ENCODE measurements at regions not wholly inside any gene's neighbourhood (a gene's known extent, or its start where the extent isn't known, plus 50 kb on each side); places are given as distances from the start of the nearest gene placed in this dataset.
"Not testable (repeated sequence)": the region's sequence is repeated elsewhere in the genome, so short reads cannot be mapped to it uniquely, and the experiment has no call there.

- H3K9me3 ChIP-seq, result peaks cover 3% of the 10 kb centered on the region
- H3K4me3 ChIP-seq, result no peak overlapping the region
- no peak for TF ChIP-seq CTCF (IDR thresholded peaks at IDR 0.05)
- H3K36me3 ChIP-seq (ENCODE audit: low read depth), result no peaks in the 10 kb centered on the region
- no peaks in the 10 kb centered on the region for H3K4me1 ChIP-seq (ENCODE audit: low read depth)
- DNase-seq, result no peak
- no peak for ATAC-seq
- intact Hi-C loops (cut with DNase I, micrococcal nuclease), result no loop called here
Measured at GRCh38 chr10:8173866-8174243, 119.4 kb downstream of the GATA3 start.

GRCh38 chr10:8174762-8175161 lies 120.3 kb downstream of the GATA3 start:
- Histone ChIP-seq H3K4me1 (ENCODE audit: low read depth) (no peaks in the 10 kb centered on the region), H3K9me3 (no peaks in the 10 kb centered on the region), H3K36me3 (ENCODE audit: low read depth) (no peaks in the 10 kb centered on the region), H3K4me3 (no peak overlapping the region)
- DNase-seq, result no peak
- intact Hi-C loops (cut with DNase I, micrococcal nuclease), result no loop called here
- no peak for ATAC-seq
- TF ChIP-seq CTCF (IDR thresholded peaks at IDR 0.05), result no peak

- H3K4me1 ChIP-seq (ENCODE audit: low read depth); intact Hi-C loops (cut with DNase I, micrococcal nuclease); H3K9me3 ChIP-seq; H3K4me3 ChIP-seq; DNase-seq; ATAC-seq; H3K36me3 ChIP-seq (ENCODE audit: low read depth): not testable (repeated sequence)
Measured at GRCh38 chr10:8177526-8177925, 123.0 kb downstream of the GATA3 start.

GRCh38 chr10:8179773-8180172 lies 125.3 kb downstream of the GATA3 start:
- ATAC-seq; H3K4me1 ChIP-seq (ENCODE audit: low read depth); H3K36me3 ChIP-seq (ENCODE audit: low read depth); DNase-seq; H3K4me3 ChIP-seq; H3K9me3 ChIP-seq; intact Hi-C loops (cut with DNase I, micrococcal nuclease): not testable (repeated sequence)

- DNase-seq, result no peak
- no peaks in the 10 kb centered on the region for H3K36me3 ChIP-seq (ENCODE audit: low read depth)
- no peaks in the 10 kb centered on the region for H3K4me1 ChIP-seq (ENCODE audit: low read depth)
- no peak for ATAC-seq
- no peaks in the 10 kb centered on the region for H3K9me3 ChIP-seq
- no peak overlapping the region for H3K4me3 ChIP-seq
- intact Hi-C loops (cut with DNase I, micrococcal nuclease), result no loop called here
- TF ChIP-seq CTCF (IDR thresholded peaks at IDR 0.05), result no peak
Measured at GRCh38 chr10:8180360-8181109, 126.0 kb downstream of the GATA3 start.

GRCh38 chr10:8181496-8182157 lies 127.1 kb downstream of the GATA3 start:
- no peak for TF ChIP-seq CTCF (IDR thresholded peaks at IDR 0.05)
- Histone ChIP-seq H3K4me3 (no peak overlapping the region), H3K4me1 (ENCODE audit: low read depth) (no peaks in the 10 kb centered on the region), H3K9me3 (no peaks in the 10 kb centered on the region), H3K36me3 (ENCODE audit: low read depth) (no peaks in the 10 kb centered on the region)
- intact Hi-C loops (cut with DNase I, micrococcal nuclease), result no loop called here
- ATAC-seq (no peak), DNase-seq (no peak)

Measured in mucosa of descending colon (tissue), 3 donors.